ENCODE measurements at regions not wholly inside any gene's neighbourhood (a gene's known extent, or its start where the extent isn't known, plus 50 kb on each side); places are given as distances from the start of the nearest gene placed in this dataset.

DNA sequence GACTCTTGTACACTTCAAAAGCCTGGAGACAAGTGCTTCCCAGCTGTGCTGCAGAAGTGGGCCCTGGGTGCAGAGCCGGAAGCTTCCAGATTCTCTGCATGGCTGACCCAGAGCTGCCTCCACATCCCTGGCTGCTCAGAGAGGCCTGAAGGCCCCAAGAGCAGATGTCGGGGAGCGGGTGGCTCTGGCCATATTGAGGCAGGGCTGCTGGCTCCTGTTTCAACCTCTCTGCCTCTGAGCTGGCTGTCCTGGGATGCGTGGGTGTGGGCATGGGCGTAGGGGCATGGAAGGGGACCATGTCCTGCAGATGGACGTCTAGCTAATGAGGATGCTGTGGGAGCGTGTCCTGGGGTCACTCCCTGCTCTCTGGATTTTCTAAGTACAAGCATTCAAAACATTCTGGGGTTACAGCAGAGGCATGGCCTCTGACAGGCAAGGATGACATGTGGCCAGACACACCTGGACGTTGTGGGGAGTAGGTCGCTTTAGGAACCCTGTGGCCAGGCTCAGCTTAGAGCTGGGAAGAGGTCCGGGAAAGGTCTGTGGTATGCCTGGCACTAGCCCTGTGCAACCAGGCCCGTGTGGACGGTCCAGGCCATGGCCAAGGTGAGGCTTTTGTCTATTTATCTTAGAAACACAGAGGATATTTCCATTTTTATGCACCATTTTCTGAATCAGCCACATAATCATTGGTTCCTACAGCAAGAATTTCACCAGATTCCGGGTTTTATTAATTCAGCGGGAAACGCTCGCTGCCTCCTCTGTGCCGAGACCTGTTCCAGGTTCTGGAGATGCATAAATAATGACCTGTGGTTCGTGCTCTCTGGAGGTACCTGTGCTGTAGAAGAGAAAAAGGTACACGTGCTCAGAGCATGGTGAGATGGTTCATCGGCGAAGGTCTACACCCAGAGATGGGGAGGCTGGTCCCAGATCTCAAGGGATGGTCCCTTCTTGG is 361.1 kb downstream of the GLRX3 start:
- H3K4me1 ChIP-seq: no peaks in the 10 kb centered on the region
- no peaks in the 10 kb centered on the region for H3K9me3 ChIP-seq
- ATAC-seq (no peak), DNase-seq (no peak)
- no peak overlapping the region for H3K4me3 ChIP-seq
- WGBS, 4 donors: 81 to 86% (median 84%) methylated on average over 16 to 21 of the region's 21 CpGs
- TF ChIP-seq POLR2A (IDR thresholded peaks at IDR 0.05): no peak
- no peak for TF ChIP-seq CTCF (IDR thresholded peaks at IDR 0.05)
- intact Hi-C loops (cut with DNase I): no loop called here
- no peaks in the 10 kb centered on the region for H3K27me3 ChIP-seq
- no peaks in the 10 kb centered on the region for H3K36me3 ChIP-seq
- no peak overlapping the region for H3K27ac ChIP-seq

DNA sequence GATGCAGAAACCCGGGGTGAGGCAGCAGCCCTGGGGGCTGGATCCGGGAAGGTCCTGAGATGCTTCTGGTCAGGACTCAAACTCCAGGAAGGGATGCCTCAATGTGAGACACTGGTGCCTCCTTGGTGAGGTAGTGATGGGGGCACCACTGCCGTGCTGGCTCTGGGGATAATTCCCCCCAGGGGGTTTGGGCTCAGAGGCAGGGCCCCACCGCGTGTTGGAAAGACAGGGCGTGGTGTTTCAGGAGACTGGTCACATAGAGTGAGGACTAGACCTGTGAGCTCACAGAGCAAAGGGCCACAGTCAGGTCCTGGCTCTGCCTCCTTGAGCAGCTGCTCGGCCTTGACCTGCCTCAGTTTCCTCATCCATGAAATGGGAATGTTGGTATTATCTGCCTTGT is 361.9 kb downstream of the GLRX3 start:
- DNase-seq: peak in 2 of 5 donors; percentile 9 to 33
- TF ChIP-seq POLR2A (IDR thresholded peaks at IDR 0.05) (no peak), CTCF (IDR thresholded peaks at IDR 0.05) (no peak)
- Histone ChIP-seq H3K27ac (no peak overlapping the region), H3K4me3 (no peak overlapping the region), H3K4me1 (no peaks in the 10 kb centered on the region), H3K9me3 (peaks cover 0 to 4% (median 0%) of the 10 kb centered on the region in 12 donors), H3K36me3 (no peaks in the 10 kb centered on the region), H3K27me3 (no peaks in the 10 kb centered on the region)
- ATAC-seq: no peak
- WGBS, 4 donors: 62 to 90% (median 77%) methylated on average over 7 of the region's 7 CpGs
- intact Hi-C loops (cut with DNase I): no loop called here

GRCh38 chr10:130498934-130499333 is 362.7 kb downstream of the GLRX3 start:
- H3K36me3 ChIP-seq: no peaks in the 10 kb centered on the region
- ATAC-seq (no peak), DNase-seq (no peak)
- intact Hi-C loops (cut with DNase I): no loop called here
- no peak for TF ChIP-seq POLR2A (IDR thresholded peaks at IDR 0.05)
- no peak for TF ChIP-seq CTCF (IDR thresholded peaks at IDR 0.05)
- H3K27ac ChIP-seq: no peak overlapping the region
- no peaks in the 10 kb centered on the region for H3K4me1 ChIP-seq
- no peak overlapping the region for H3K4me3 ChIP-seq
- 71 to 82% (median 74%) methylated on average over 8 of the region's 8 CpGs for WGBS, 4 donors
- peaks cover 0 to 11% (median 0%) of the 10 kb centered on the region in 12 donors for H3K9me3 ChIP-seq
- H3K27me3 ChIP-seq: no peaks in the 10 kb centered on the region

DNA sequence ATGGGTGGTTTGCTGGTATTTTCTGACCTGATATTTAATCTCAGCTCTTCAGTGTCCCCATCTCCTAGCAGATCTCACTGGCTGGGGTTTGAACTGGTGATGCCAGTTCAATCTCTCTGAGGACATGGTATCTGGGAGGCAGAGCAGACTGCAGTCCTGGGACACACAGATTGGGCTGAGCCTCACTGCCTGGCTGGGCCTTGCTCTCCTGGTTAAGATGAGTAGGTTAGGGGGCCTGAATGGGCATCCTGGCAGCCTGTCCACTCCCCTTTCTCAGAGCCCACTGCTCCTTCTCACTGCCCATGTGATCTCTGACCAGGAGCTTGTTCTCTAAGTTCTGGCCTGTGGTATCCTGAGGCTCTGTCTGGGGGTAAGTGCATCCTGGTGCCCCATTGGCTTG is 363.4 kb downstream of the GLRX3 start:
- Histone ChIP-seq H3K9me3 (peaks cover 0 to 12% (median 0%) of the 10 kb centered on the region in 12 donors), H3K27ac (no peak overlapping the region), H3K27me3 (no peaks in the 10 kb centered on the region), H3K36me3 (no peaks in the 10 kb centered on the region), H3K4me1 (no peaks in the 10 kb centered on the region), H3K4me3 (no peak overlapping the region)
- ATAC-seq (no peak), DNase-seq (no peak)
- TF ChIP-seq CTCF (IDR thresholded peaks at IDR 0.05): no peak
- intact Hi-C loops (cut with DNase I): no loop called here
